ENCODE measurements at regions not wholly inside any gene's neighbourhood (a gene's known extent, or its start where the extent isn't known, plus 50 kb on each side); places are given as distances from the start of the nearest gene placed in this dataset.
"Not testable (repeated sequence)": the region's sequence is repeated elsewhere in the genome, so short reads cannot be mapped to it uniquely, and the experiment has no call there.

DNA sequence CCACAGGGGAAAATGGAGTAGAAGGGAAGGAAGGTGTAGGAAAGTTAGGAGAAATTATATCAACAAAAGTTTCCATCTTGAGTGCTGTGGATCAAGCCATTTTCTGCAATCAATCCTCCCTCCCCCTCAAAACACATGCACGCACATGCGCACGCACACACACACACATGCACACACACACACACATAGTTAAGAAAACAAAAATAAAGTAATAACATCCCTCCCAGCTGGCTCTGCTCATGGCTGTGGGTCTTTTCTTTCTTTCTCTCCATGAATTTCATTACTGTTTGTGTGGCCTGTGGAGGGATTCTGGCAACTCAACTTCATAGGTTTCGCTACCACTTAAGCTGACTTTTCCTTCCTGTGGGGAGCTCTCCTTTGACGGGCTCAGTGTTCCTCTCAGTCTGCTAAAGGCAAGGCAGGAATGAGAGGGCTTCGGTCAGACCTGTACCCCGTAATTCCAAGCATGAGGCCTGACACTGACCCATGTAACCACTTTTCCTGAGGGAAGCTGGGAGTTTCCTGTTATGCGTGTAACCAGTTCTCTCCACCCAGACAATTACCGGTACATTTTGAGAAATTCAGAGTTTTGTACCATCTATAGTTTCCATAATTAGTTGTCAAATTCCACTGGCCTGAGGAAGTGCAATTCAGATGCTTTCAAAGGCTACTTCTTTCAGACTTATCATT is 79.8 kb downstream of the ZNF92 start:
- DNase-seq, result no peak

DNA sequence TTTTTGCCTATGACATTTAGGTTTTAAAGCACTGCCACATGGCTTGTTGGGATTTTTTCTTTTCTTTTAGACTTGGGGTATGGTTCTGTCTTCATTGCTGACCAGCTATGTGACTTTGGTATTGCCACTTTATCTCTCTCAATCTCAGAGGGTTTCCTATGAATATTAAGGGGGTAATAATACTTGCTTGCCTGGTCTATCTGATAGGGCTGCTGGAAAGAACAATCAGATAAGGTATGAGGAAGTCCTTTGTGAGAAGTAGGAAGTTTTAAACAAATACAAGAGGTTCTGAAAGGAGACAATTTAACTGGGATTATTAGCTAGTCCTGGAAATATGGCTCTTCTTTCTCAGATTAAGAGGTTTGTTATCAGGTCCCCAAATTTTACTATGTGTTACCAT is 80.8 kb downstream of the ZNF92 start:
- DNase-seq, result no peak

DNA sequence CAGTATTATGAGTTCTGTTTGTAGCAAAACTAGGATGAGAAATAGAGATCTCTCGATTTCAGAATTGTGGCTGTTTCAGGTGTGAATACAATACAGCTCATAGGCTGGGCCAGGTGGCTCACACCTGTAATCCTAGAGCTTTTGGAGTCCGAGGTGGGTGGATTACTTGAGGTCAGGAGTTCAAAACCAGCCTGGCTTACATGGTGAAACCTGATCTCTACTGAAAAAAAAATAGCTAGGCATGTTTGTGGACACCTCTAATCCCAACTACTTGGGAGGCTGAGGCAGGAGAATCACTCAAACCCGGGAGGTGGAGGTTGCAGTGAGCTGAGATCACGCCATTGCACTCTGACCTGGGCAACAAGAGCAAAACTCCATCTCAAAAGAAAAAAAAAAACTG is 81.4 kb downstream of the ZNF92 start:
- DNase-seq, result not testable (repeated sequence)

DNA sequence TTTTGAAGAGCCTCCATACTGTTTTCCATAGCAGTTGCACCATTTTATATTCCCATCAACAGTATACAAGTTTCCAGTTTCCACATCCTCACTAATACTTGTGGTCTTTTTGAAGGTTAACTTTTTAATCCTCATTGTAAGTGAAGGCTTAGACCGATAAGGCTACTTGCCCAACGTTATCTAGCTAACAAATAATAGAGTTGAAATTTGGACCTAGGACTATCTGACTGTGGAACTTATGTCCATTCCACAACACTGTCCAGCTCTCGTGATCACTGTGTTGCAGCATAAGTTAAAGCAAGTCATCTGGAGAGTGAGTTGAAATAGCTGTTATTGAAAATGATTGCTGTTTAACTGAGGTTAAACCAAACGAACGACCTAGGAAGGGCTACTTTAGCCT is 84.0 kb downstream of the ZNF92 start:
- DNase-seq, result no peak

DNA sequence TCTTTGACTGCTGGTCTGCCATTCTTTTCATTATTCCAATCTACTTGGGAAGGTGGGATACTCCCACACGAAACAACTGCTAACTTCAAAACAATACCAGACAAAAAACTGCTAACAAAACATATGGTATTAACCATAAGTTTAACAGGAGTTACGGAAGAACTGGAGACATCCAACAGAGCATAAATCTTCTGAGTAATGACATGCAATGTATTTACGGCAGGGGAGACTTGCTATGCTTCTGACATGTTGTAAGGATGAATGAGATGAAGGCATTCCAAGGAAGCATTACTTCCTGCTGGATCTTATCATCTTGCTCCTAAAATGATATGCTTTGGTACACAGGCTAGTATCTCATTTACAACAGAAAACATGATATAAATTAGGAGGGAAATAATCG is 85.8 kb downstream of the ZNF92 start:
- no peak for DNase-seq

DNA sequence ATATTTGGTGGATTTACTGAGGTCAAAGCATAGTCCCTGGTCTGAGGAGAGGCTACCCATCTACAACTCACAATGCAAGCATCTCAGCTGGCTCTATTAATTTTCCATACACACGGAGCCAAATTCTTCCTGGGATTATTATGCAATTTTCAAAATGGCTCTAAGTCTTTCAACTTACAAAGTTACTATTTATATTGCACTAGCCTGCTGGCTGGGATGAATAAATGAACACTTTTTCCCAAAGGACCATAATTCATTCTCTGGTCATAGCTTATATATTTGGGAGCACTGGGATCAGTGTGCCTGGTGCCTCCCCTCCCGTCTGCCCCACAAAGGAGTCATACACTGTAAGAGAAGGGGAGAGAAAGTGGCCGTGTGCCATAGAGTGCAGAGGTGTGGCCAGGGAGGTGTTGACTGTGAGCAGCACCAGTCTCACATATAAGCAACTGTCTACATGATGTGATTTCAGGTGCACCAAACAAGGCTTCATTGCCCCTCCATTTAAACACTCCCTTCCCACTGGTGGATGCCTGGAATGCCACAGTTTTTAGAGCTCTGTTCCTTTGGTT is 88.6 kb downstream of the ZNF92 start:
- DNase-seq, result no peak

DNA sequence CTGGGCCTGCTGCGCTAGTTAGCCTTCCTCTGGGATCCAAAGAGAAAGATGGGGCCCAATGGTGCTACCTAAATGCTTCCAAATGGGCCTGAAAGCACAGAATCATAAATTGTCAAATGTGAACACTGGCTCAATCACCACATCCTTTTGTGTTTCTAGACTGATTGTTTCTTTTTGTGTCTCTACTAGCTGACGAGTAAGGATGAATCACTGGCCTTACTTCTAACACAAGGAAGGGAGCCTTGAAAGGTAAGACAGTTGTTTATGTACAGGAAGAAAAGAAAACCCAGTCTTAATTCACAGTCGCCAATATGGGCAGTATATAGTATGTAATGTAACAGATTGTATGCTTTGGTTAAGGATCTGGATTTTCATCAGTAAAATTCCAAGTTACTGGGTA is 89.5 kb downstream of the ZNF92 start:
- DNase-seq, result no peak

DNA sequence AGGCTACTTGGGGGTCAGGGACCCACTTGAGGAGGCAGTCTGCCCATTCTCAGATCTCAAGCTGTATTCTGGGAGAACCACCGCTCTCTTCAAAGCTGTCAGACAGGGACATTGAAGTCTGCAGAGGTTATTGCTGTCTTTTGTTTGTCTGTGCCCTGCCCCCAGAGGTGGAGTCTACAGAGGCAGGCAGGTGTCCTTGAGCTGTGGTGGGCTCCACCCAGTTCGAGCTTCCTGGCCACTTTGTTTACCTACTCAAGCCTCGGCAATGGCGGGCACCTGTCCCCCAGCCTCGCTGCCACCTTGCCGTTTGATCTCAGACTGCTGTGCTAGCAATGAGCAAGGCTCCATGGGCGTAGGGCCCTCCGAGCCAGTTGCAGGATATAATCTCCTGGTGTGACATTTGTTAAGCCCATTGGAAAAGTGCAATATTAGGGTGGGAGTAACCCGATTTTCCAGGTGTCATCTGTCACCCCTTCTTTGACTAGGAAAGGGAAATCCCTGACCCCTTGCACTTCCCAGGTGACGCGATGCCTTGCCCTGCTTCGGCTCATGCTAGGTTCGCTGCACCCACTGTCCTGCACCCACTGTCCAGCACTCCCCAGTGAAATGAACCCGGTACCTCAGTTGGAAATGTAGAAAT is 96.4 kb downstream of the ZNF92 start:
- not testable (repeated sequence) for DNase-seq

DNA sequence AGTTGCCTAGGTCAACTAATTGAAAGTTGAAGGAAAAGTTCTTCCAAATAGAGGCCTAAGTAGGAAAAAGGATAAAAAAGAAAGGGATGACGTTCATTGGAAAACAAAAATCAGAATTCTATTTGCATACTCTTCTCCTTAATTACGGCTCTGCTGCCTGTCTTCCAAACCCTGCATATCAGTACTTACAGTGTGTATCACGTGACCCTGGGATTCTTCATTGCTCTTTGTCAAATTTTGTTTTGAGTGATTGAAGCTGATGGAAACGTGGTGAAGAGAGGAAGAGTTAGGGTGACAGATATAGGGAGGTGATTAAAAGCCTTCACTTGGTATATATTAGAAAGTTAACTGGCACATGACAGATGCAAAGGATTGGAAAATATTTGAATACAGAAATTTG is 97.9 kb downstream of the ZNF92 start:
- DNase-seq, result no peak

DNA sequence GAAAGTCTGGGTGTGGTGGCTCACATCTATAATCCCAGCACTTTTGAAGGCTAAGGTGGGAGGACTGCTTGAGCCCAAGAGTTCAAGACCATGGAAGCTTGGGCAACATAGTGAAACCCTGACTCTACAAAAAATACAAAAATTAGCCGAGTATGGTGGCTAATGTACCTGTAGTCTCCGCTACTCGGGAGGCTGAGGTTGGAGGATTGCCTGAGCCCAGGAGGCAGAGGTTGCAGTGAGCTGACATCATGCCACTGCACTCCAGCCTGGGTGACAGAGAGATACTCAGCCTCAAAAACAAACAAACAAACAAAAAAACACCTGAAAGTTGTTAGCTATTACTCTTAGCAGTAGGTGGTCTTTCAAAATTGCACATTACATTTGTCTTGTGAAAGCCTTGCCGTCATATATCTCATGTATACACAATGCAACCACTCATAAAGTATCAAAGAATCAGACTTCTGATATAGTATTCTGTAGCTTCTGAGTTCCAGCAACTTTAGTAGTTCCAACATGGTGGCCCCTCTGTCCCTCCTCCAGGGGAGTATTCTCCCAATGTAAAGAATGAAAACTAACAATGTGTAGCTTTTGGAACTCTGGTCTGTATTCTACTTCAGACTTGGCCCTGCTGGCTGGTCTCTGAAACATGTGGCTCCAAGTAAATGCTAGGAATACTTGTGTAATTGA is 101.5 kb downstream of the ZNF92 start:
- DNase-seq, result no peak

DNA sequence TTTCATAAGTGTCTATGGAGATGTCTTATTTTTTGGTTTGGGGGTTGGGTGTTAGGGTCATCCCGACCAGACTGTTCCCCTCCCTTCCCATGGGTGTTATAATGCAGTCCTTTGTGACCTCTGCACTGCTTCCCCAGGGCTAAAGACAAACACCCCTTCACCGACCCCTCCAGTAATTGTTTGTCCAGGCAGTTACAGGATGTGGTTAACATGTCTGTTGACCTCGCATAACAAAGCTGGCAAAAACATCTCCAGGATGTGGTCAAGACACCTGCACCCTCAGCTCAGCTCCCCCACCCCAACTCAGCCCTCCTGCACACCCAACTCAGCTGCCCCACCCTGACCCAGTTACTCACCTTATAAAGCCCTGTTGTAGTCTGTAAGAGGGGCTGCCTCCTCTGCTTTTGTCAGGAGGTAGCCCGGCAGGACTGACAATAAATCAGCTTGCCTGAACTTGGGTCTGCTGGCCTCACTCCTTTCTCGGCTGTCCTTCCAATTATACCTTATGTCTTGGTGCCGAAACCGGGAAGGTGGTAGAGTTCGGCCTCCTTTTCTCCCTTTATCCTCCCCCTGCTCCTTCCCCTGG is 102.2 kb downstream of the ZNF92 start:
- DNase-seq, result no peak

DNA sequence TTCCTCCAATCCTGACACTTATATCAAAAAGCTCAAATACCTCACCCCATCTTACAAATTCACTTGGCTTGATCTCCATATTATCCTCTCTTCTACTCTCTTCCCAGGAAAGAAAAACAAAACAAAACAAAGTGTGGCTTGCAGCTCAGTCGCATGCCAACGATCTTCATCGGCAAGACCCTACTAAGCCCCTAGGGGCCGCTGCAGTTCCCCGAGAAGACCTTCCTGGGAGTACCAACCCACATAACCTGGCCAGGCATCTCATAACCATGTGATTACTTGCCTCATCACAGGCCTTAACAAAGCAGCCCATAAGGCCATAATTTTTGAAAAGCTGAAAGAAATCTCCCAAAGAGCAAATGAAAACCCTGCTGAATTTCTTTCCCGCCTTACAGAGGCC is 103.7 kb downstream of the ZNF92 start:
- DNase-seq, result no peak

DNA sequence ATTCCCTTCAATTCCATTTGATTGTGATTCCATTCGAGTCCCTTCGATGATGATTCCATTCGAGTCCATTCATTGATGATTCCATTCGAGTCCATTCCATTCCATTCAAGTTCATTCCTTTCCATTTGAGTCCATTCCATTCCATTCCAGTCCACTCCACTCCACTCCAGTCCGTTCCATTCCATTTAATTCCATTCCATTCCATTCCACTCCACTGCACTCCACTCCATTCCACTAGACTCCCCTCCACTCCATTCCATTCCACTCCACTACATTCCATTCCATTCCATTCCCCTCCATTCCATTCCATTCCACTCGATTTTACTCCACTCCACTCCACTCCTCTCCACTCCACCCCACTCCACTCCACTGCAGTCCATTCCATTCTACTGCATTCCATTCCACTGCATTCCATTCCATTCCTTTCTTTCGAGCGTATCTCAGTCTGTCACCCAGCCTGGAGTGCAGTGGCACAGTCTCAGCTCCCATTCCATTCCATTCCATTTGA is 115.7 kb downstream of the ZNF92 start:
- DNase-seq, result no peak

DNA sequence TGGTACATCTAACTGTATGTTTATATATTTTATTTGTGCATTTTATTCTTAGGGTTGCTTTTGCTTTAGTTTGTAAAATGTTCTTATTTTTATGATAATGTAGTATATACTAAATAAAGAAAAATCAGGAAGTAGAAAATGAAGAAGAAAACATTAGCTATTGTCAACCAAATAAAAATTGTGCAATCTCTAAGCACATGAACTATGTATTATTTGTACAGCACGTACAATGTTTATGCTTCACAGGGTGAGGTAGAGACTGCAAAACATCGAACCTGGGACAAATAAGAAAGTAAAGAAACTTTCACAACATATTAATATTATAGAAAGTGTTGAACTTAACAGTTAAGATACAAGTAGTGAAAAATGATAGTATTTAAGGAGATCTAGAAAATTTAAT is 123.0 kb downstream of the ZNF92 start:
- DNase-seq, result not testable (repeated sequence)

DNA sequence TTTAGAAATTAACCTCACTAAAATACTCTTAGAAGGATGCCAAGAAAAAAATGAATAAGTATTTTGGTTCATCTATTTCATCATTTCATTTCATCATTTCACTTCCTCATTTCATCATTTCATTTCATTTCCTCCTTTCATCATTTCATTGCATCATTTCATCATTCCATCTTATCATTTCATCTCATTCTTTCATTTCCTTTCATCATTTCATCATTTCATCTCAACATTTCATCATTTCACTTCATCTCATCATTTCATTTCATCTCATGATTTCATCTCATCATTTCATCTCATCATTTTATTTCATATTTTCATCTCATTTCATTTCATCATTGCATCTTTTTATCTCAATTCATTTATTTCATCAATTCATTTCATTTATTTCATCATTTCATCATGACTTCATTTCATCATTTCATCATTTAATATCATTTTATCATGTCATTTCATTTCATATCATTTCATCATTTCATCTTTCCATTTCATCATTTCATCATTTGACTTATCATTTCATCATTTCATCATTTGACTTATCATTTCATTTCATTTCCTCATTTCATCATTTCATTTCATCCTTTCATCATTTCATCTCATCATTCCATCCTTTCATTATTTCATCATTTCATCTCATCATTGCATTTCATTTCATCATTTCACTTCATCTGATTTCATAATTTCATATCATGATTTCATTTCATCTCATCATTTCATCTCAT is 129.9 kb downstream of the ZNF92 start:
- DNase-seq, result no peak

DNA sequence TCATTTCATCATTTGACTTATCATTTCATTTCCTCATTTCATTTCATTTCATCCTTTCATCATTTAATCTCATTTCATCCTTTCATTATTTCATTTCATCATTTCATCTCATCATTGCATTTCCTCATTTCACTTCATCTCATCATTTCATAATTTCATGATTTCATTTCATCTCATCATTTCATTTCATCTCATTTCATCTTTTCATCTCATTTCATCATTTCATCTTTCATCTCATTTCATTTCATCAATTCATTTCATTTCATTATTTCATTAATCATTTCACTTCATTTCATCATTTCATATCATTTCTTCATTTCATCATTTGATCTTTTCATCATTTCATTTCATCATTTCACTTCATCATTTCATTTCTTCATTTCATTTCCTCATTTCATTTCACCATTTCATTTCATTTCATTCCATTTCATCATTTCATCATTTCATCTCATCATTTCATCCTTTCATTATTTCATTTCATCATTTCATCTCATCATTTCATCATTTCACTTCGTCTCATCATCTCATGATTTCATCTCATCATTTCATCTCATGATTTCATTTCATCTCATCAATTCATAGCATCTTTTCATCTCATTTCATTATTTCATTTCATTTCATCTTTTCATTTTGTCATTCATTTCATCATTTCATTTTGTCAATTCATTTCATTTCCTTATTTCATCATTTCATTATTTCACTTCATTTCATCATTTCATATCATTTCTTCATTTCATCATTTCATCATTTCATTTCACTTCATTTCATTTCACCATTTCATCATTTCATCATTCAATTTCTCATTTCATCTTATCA is 131.1 kb downstream of the ZNF92 start:
- not testable (repeated sequence) for DNase-seq

DNA sequence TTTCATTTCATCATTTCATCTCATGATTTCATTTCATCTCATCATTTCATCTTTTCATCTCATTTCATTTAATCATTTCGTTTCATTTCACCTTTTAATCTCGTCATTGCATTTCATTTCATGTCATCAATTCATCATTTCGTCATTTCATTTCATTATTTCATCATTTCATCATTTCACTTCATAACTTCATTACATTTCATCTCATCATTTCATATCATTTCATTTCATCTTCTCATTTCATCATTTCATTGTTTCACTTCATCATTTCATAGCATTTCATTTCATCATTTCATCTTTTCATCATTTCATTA is 131.6 kb downstream of the ZNF92 start:
- not testable (repeated sequence) for DNase-seq

DNA sequence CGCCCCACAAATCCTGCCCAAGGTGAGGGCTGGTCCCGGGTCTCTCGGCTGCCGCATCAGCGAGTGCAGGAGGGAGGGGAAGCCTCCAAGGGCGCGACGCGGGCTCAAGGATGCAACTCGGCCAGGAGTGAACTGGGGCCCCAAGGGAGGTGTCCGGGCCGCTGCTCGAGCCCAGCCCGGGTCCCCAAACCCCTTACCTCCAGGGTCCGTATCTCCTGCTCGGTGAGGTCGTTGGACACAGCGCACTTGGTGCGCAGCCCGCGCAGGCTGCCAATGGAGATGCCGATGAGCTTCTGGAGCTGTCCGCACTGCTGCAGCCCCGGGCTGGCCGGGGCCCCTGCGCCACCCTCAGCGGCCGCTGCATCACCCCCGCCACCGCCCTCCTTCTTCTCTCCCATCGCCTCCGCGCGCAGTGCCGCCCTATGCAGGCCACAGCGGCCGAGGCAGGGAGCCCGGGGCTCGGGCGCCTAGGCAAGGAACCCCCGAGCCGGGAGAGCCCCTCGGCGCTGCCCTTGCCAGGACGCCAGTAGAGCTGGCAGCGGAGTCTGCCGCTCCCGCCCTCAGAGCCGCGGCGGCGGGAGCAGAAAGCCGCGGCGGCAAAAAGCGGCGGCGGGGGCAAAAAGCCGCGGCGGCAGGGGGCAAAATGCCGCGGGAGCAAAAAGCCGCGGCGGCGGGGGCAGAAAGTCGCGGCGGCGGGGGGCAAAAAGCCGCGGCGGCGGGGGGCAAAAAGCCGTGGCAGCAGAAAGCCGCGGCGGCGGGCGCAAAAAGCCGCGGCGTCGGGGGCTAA is 135.1 kb downstream of the ZNF92 start:
- not testable (repeated sequence) for DNase-seq

DNA sequence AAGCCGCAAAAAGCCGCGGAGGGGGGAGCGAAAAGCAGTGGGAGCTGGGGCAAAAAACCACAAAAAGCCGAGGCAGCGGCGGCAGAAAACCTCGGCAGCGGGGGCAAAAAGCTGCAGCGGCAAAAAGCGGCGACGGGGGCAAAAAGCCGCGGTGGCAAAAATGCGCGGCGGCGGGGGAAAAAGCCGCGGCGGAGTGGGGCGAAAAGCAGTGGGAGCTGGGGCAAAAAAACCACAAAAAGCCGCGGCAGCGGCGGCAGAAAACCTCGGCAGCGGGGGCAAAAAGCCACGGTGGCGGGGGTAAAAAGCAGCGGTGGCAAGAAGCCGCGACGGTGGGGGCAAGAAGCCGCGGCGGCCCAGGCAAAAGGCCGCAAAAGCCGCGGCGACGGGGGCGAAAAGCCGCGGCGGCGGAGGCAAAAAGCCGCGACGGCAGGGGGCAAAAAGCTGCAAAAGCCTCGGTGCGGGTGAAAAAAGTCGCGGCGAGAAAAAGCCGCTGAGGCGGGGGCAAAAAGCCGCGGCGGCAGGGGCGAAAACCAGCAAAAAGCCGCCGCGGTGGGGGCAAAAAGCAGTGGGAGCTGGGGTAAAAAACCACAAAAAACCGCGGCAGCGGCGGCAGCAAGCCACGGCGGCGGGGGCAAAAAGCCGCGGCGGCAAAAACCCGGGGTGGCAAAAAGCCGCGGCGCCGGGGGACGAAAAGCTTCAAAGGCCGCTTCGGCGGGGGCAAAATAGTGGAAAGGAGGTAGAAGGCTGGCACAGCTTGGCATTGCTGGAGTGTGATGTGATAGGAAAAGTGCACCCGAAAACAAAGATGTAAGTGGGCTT is 135.9 kb downstream of the ZNF92 start:
- no peak for DNase-seq

DNA sequence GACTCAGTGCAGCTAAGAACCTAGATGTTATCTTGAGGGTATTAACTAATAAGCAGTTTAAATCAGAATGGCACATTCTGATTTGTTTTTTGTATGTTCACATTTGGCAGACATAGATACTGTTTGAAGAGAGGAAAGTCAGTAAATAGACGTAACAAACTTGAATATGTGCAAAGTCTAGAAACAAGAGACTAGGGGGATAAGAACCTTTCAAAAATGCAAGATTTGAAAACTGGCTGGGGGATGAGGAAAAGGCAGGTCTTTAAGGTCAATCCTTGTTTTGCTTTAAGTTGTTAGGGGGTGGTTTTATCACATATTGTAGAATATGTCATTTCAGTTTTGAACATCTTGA is 136.5 kb downstream of the ZNF92 start:
- DNase-seq, result not testable (repeated sequence)

Data from GOT3 (cell line).